Testis (tissue), 2 donors: ENCODE measurements at regions not wholly inside any gene's neighbourhood (a gene's known extent, or its start where the extent isn't known, plus 50 kb on each side); places are given as distances from the start of the nearest gene placed in this dataset.

Experiments used
- DNase-seq: peaks from one replicate; pipeline ENCODE4 v3.0.0-alpha.2; 2019
- H3K27ac ChIP-seq, 2 donors: fragments of 200-600 bp; sonication (generic); one replicate each; pipeline ENCODE4 v1.5.1; 2019
- H3K27me3 ChIP-seq: fragments of 200-600 bp; sonication (generic); one replicate; pipeline ENCODE4 v1.5.1; 2019
- H3K36me3 ChIP-seq: fragments of 200-600 bp; sonication (generic); one replicate; pipeline ENCODE4 v1.5.1; 2017; ENCODE audit warnings: low read depth; ENCODE audit errors: missing control alignments
- H3K4me1 ChIP-seq: fragments of 200-600 bp; sonication (generic); one replicate; pipeline ENCODE4 v1.5.1; 2019
- H3K4me3 ChIP-seq, 2 donors: fragments of 200-600 bp; sonication (generic); one replicate each; pipeline ENCODE4 v1.5.1; 2017 to 2019
- H3K9me3 ChIP-seq: fragments of 200-600 bp; sonication (generic); one replicate; pipeline ENCODE4 v1.5.1; 2017
- CTCF ChIP-seq, 3 experiments: fragments of 450-650 bp in 2 of 3; fragments of 200-600 bp in 1 of 3; sonication (generic) in 1 of 3; IDR thresholded peaks; one replicate each; pipeline ENCODE4 v1.5.1; 2016 to 2019; ENCODE audit warnings: antibody characterized with exemption in 3 of 3, mild to moderate bottlenecking in 2 of 3, moderate library complexity in 1 of 3
- POLR2A ChIP-seq: fragments of 450-650 bp; IDR thresholded peaks from one replicate; pipeline ENCODE4 v1.6.1; 2017; ENCODE audit warnings: antibody characterized with exemption, mild to moderate bottlenecking, moderate library complexity
- WGBS, 2 donors: methylation state at CpG; one replicate each; pipeline ENCODE4 v1.1.5; 2018; 5-methylcytosine and 5-hydroxymethylcytosine counted together
- intact Hi-C: fragments of 100-400 bp; cut with DNase I; formaldehyde crosslinking; loops from one replicate; pipeline ENCODE4 v1.15.1; 2023; ENCODE audit warnings: low total_unique reads

DNA sequence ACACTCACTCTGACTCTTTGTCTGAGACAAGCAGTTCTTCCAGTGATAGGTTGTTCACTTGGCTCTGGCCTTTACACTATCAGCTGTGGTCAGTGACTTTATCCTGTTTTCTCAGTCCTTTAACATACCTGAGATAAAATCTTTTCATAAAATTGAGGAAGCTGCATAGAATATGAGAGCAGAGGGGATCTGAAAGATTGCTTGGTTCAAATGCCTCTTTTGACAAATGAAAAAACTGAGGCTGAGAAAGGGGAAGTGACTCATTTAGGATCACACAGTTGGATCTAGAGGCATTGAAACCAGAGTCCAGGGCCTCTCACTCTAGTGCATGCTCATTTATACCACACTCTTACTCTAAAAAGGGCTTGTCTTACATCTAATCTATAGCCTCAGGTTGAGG lies 277.0 kb upstream of the TBX18 start:
- DNase-seq, result no peak
- H3K4me3 ChIP-seq, result no peak overlapping the region
- H3K27ac ChIP-seq, result no peak overlapping the region
- TF ChIP-seq CTCF (IDR thresholded peaks at IDR 0.05) (no peak), POLR2A (no peak)
- H3K27me3 ChIP-seq, result no peaks in the 10 kb centered on the region
- intact Hi-C loops, result no loop called here
- H3K36me3 ChIP-seq, result no peaks in the 10 kb centered on the region
- H3K9me3 ChIP-seq, result no peaks in the 10 kb centered on the region
- no peaks in the 10 kb centered on the region for H3K4me1 ChIP-seq

DNA sequence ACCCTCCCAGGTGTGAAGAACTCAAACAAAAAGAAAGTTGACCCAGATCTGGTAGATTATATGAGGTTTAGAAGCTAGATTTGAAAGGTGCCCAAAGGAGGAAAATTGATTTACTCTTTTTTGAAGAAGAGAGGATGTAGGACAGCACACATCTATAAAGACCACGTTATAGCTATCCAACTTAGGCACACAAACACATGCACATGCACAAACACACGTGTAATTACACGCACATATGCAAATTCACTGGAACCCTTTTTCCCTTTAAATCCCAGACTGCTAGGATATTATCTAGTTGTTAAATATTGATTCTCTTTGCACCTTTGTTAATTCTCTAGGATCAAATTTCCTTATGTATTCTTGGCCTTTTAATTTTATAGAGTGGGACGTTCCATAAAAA lies 272.8 kb upstream of the TBX18 start:
- H3K27me3 ChIP-seq, result no peaks in the 10 kb centered on the region
- 88 to 89% methylated on average over 4 of the region's 4 CpGs for WGBS, 2 donors
- H3K4me3 ChIP-seq, result no peak overlapping the region
- H3K9me3 ChIP-seq, result no peaks in the 10 kb centered on the region
- H3K4me1 ChIP-seq, result no peaks in the 10 kb centered on the region
- no peak overlapping the region for H3K27ac ChIP-seq
- TF ChIP-seq CTCF (IDR thresholded peaks at IDR 0.05) (no peak), POLR2A (no peak)
- intact Hi-C loops, result no loop called here
- DNase-seq, result no peak
- H3K36me3 ChIP-seq, result no peaks in the 10 kb centered on the region

DNA sequence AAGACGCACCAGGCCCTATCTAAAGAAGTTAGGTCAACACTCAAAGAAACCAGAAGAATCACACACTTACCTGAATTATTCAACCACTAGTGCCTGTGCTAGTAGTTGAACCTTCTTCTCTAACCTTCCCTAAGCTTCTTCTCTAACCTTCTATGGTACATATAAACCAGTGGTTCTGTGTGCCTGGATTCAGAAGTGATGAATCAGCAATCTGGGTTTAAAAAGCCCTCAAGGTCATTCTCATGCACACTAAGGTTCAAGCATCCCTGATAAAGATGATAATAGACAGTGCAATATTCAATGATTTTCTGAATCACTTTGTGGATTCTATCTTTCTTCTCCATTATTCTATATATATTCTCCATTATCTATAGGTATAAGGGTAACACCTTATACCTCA lies 271.4 kb upstream of the TBX18 start:
- TF ChIP-seq POLR2A (no peak), CTCF (IDR thresholded peaks at IDR 0.05) (no peak)
- Histone ChIP-seq H3K36me3 (no peaks in the 10 kb centered on the region), H3K27me3 (no peaks in the 10 kb centered on the region), H3K27ac (no peak overlapping the region), H3K4me3 (no peak overlapping the region), H3K9me3 (no peaks in the 10 kb centered on the region), H3K4me1 (no peaks in the 10 kb centered on the region)
- intact Hi-C loops, result no loop called here
- no peak for DNase-seq
- 79 to 100% methylated on average over 1 of the region's 1 CpG for WGBS, 2 donors

GRCh38 chr6:85033547-85033946 lies 269.1 kb upstream of the TBX18 start:
- H3K27ac ChIP-seq, result no peak overlapping the region
- no peaks in the 10 kb centered on the region for H3K9me3 ChIP-seq
- no peaks in the 10 kb centered on the region for H3K4me1 ChIP-seq
- 17 to 67% methylated on average over 1 of the region's 1 CpG for WGBS, 2 donors
- TF ChIP-seq POLR2A, result no peak
- no peak for TF ChIP-seq CTCF (IDR thresholded peaks at IDR 0.05)
- no peaks in the 10 kb centered on the region for H3K36me3 ChIP-seq
- no peak overlapping the region for H3K4me3 ChIP-seq
- no peaks in the 10 kb centered on the region for H3K27me3 ChIP-seq
- intact Hi-C loops, result no loop called here
- DNase-seq, result no peak

DNA sequence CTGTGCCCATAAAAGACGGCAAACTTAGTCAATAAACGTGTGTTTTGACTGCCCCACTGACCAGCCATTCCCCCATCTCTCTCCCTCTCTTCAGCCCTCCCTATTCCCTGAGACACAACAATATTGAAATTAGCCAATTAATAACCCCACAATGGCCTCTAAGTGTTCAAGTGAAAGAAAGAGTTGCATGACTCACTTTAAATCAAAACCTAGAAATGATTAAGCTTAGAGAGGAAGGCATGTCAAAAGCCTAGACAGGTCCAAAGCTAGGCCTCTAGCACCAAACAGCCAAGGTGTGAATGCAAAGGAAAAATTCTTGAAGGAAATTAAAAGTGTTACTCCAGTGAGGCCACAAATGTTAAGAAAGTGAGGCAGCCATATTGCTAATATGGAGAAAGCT lies 261.6 kb upstream of the TBX18 start:
- no peak for TF ChIP-seq POLR2A
- TF ChIP-seq CTCF (IDR thresholded peaks at IDR 0.05), result no peak
- no peaks in the 10 kb centered on the region for H3K9me3 ChIP-seq
- H3K27ac ChIP-seq, result no peak overlapping the region
- no peaks in the 10 kb centered on the region for H3K36me3 ChIP-seq
- WGBS, 2 donors, result 77 to 88% methylated on average over 2 of the region's 2 CpGs
- DNase-seq, result no peak
- H3K4me1 ChIP-seq, result no peaks in the 10 kb centered on the region
- intact Hi-C loops, result no loop called here
- no peaks in the 10 kb centered on the region for H3K27me3 ChIP-seq
- no peak overlapping the region for H3K4me3 ChIP-seq
